ENCODE measurements at regions not wholly inside any gene's neighbourhood (a gene's known extent, or its start where the extent isn't known, plus 50 kb on each side); places are given as distances from the start of the nearest gene placed in this dataset.

GRCh38 chr7:119684763-119685162 lies 588.2 kb upstream of the KCND2 start:
- H3K27ac ChIP-seq = no peak overlapping the region
- no peak overlapping the region for H3K9ac ChIP-seq (ENCODE audit: insufficient read length)
- H3K36me3 ChIP-seq (ENCODE audit: insufficient read depth, low read length) = no peaks in the 10 kb centered on the region
- H3K9me3 ChIP-seq (ENCODE audit: low read depth, low read length) = no peaks in the 10 kb centered on the region
- no peak overlapping the region for H3K4me3 ChIP-seq
- no peak for DNase-seq (ENCODE audit: low read depth, low spot score)
- TF ChIP-seq FOXP2 (optimal IDR thresholded peaks at IDR 0.05; ENCODE audit: control extremely low read depth, extremely low read length, insufficient read depth) = no peak
- TF ChIP-seq EZH2 (IDR thresholded peaks at IDR 0.05) = no peak
- no peak for TF ChIP-seq POLR2AphosphoS5 (IDR thresholded peaks at IDR 0.05; ENCODE audit: borderline replicate concordance, low read depth, low read length)

GRCh38 chr7:119685906-119686305 lies 587.1 kb upstream of the KCND2 start:
- Histone ChIP-seq H3K27ac (no peak overlapping the region), H3K36me3 (ENCODE audit: insufficient read depth, low read length) (no peaks in the 10 kb centered on the region), H3K9ac (ENCODE audit: insufficient read length) (no peak overlapping the region), H3K4me3 (no peak overlapping the region), H3K9me3 (ENCODE audit: low read depth, low read length) (no peaks in the 10 kb centered on the region)
- no peak for DNase-seq (ENCODE audit: low read depth, low spot score)
- TF ChIP-seq FOXP2 (optimal IDR thresholded peaks at IDR 0.05; ENCODE audit: control extremely low read depth, extremely low read length, insufficient read depth) (no peak), POLR2AphosphoS5 (IDR thresholded peaks at IDR 0.05; ENCODE audit: borderline replicate concordance, low read depth, low read length) (no peak), EZH2 (IDR thresholded peaks at IDR 0.05) (no peak)

GRCh38 chr7:119688831-119689230 lies 584.1 kb upstream of the KCND2 start:
- TF ChIP-seq EZH2 (IDR thresholded peaks at IDR 0.05) (no peak), FOXP2 (optimal IDR thresholded peaks at IDR 0.05; ENCODE audit: control extremely low read depth, extremely low read length, insufficient read depth) (no peak), POLR2AphosphoS5 (IDR thresholded peaks at IDR 0.05; ENCODE audit: borderline replicate concordance, low read depth, low read length) (no peak)
- Histone ChIP-seq H3K27ac (no peak overlapping the region), H3K4me3 (no peak overlapping the region), H3K9me3 (ENCODE audit: low read depth, low read length) (no peaks in the 10 kb centered on the region; the same call in 1 of the 2 replicates), H3K9ac (ENCODE audit: insufficient read length) (no peak overlapping the region), H3K36me3 (ENCODE audit: insufficient read depth, low read length) (no peaks in the 10 kb centered on the region)
- DNase-seq (ENCODE audit: low read depth, low spot score) = no peak

- no peak for TF ChIP-seq FOXP2 (optimal IDR thresholded peaks at IDR 0.05; ENCODE audit: control extremely low read depth, extremely low read length, insufficient read depth)
- no peak for TF ChIP-seq POLR2AphosphoS5 (IDR thresholded peaks at IDR 0.05; ENCODE audit: borderline replicate concordance, low read depth, low read length)
- no peaks in the 10 kb centered on the region; the same call in 1 of the 2 replicates for H3K36me3 ChIP-seq (ENCODE audit: insufficient read depth, low read length)
Observed at GRCh38 chr7:119692541-119692940, 580.4 kb upstream of the KCND2 start.

GRCh38 chr7:119694506-119694905 lies 578.5 kb upstream of the KCND2 start:
- DNase-seq (ENCODE audit: low read depth, low spot score) = no peak
- no peak overlapping the region for H3K9ac ChIP-seq (ENCODE audit: insufficient read length)
- no peak overlapping the region for H3K27ac ChIP-seq
- peaks cover 6% of the 10 kb centered on the region; the same call in 1 of the 2 replicates for H3K36me3 ChIP-seq (ENCODE audit: insufficient read depth, low read length)
- H3K9me3 ChIP-seq (ENCODE audit: low read depth, low read length) = no peaks in the 10 kb centered on the region; the same call in 1 of the 2 replicates
- H3K4me3 ChIP-seq = no peak overlapping the region
- TF ChIP-seq POLR2AphosphoS5 (IDR thresholded peaks at IDR 0.05; ENCODE audit: borderline replicate concordance, low read depth, low read length) (no peak), FOXP2 (optimal IDR thresholded peaks at IDR 0.05; ENCODE audit: control extremely low read depth, extremely low read length, insufficient read depth) (no peak), EZH2 (IDR thresholded peaks at IDR 0.05) (no peak)

More at GRCh38 chr7:119692541-119692940, 580.4 kb upstream of the KCND2 start:
- Histone ChIP-seq H3K27ac (no peak overlapping the region), H3K9ac (ENCODE audit: insufficient read length) (no peak overlapping the region), H3K9me3 (ENCODE audit: low read depth, low read length) (no peaks in the 10 kb centered on the region; the same call in 1 of the 2 replicates), H3K4me3 (no peak overlapping the region)
- DNase-seq (ENCODE audit: low read depth, low spot score) = no peak

GRCh38 chr7:119696336-119696735 lies 576.6 kb upstream of the KCND2 start:
- H3K9me3 ChIP-seq (ENCODE audit: low read depth, low read length) = no peaks in the 10 kb centered on the region; the same call in 1 of the 2 replicates
- H3K4me3 ChIP-seq = no peak overlapping the region
- H3K27ac ChIP-seq = no peak overlapping the region
- no peak for DNase-seq (ENCODE audit: low read depth, low spot score)
- peaks cover 6% of the 10 kb centered on the region; the same call in 1 of the 2 replicates for H3K36me3 ChIP-seq (ENCODE audit: insufficient read depth, low read length)
- H3K9ac ChIP-seq (ENCODE audit: insufficient read length) = no peak overlapping the region
- no peak for TF ChIP-seq EZH2 (IDR thresholded peaks at IDR 0.05)

GRCh38 chr7:119703895-119704294 lies 569.1 kb upstream of the KCND2 start:
- TF ChIP-seq FOXP2 (optimal IDR thresholded peaks at IDR 0.05; ENCODE audit: control extremely low read depth, extremely low read length, insufficient read depth) (no peak), POLR2AphosphoS5 (IDR thresholded peaks at IDR 0.05; ENCODE audit: borderline replicate concordance, low read depth, low read length) (no peak), EZH2 (IDR thresholded peaks at IDR 0.05) (no peak)
- no peak for DNase-seq (ENCODE audit: low read depth, low spot score)
- H3K36me3 ChIP-seq (ENCODE audit: insufficient read depth, low read length) = peaks cover 29% of the 10 kb centered on the region
- no peak overlapping the region for H3K4me3 ChIP-seq
- H3K9ac ChIP-seq (ENCODE audit: insufficient read length) = no peak overlapping the region
- no peak overlapping the region for H3K27ac ChIP-seq
- H3K9me3 ChIP-seq (ENCODE audit: low read depth, low read length) = peaks cover 7% of the 10 kb centered on the region; the same call in 1 of the 2 replicates

GRCh38 chr7:119706608-119707007 lies 566.4 kb upstream of the KCND2 start:
- H3K27ac ChIP-seq = no peak overlapping the region
- H3K36me3 ChIP-seq (ENCODE audit: insufficient read depth, low read length) = peaks cover 35% of the 10 kb centered on the region
- H3K9ac ChIP-seq (ENCODE audit: insufficient read length) = no peak overlapping the region
- no peak for TF ChIP-seq EZH2 (IDR thresholded peaks at IDR 0.05)
- TF ChIP-seq POLR2AphosphoS5 (IDR thresholded peaks at IDR 0.05; ENCODE audit: borderline replicate concordance, low read depth, low read length) = no peak
- no peak for TF ChIP-seq FOXP2 (optimal IDR thresholded peaks at IDR 0.05; ENCODE audit: control extremely low read depth, extremely low read length, insufficient read depth)
- peaks cover 7% of the 10 kb centered on the region; the same call in 1 of the 2 replicates for H3K9me3 ChIP-seq (ENCODE audit: low read depth, low read length)
- DNase-seq (ENCODE audit: low read depth, low spot score) = no peak
- H3K4me3 ChIP-seq = no peak overlapping the region

GRCh38 chr7:119708891-119709290 lies 564.1 kb upstream of the KCND2 start:
- Histone ChIP-seq H3K36me3 (ENCODE audit: insufficient read depth, low read length) (peaks cover 35% of the 10 kb centered on the region), H3K9me3 (ENCODE audit: low read depth, low read length) (0 out of 2 replicates have a peak, but pooled peaks cover 7% of the 10 kb centered on the region), H3K9ac (ENCODE audit: insufficient read length) (no peak overlapping the region), H3K4me3 (no peak overlapping the region), H3K27ac (no peak overlapping the region)
- no peak for DNase-seq (ENCODE audit: low read depth, low spot score)
- TF ChIP-seq FOXP2 (optimal IDR thresholded peaks at IDR 0.05; ENCODE audit: control extremely low read depth, extremely low read length, insufficient read depth) (no peak), POLR2AphosphoS5 (IDR thresholded peaks at IDR 0.05; ENCODE audit: borderline replicate concordance, low read depth, low read length) (no peak), EZH2 (IDR thresholded peaks at IDR 0.05) (no peak)
